ENCODE measurements at regions not wholly inside any gene's neighbourhood (a gene's known extent, or its start where the extent isn't known, plus 50 kb on each side); places are given as distances from the start of the nearest gene placed in this dataset.

DNA sequence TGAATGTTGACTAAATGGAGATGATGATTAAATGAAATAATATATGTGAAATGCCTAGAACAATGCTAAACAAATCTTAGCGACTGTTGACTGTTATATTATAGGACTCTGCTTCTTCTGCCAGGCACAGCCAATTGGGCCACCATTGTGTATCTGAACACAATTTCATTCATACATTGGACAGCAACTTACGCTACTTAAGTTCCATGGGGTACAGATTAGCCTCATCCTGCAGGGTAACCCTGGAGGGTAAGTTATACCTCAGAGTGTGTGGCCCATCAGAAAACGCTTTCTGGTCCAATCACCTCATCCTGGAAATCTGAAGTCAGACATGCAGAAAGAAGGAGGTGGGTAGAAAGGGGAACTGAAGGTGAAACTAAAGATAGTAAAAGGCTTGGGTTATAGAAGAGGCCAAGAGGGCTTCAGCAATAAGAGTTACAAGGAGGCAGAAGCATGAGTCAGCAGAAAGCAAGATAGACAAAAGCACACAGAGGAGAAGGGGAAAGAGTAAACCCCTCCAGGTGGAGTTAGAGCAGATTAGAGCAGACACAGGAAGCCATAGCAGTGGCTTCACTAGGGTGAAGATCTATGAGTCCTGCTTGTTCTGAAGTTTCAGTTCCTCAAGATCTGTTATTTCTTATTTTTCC lies 119.3 kb upstream of the SLC24A5 start:
- TF ChIP-seq, protein P1, sequence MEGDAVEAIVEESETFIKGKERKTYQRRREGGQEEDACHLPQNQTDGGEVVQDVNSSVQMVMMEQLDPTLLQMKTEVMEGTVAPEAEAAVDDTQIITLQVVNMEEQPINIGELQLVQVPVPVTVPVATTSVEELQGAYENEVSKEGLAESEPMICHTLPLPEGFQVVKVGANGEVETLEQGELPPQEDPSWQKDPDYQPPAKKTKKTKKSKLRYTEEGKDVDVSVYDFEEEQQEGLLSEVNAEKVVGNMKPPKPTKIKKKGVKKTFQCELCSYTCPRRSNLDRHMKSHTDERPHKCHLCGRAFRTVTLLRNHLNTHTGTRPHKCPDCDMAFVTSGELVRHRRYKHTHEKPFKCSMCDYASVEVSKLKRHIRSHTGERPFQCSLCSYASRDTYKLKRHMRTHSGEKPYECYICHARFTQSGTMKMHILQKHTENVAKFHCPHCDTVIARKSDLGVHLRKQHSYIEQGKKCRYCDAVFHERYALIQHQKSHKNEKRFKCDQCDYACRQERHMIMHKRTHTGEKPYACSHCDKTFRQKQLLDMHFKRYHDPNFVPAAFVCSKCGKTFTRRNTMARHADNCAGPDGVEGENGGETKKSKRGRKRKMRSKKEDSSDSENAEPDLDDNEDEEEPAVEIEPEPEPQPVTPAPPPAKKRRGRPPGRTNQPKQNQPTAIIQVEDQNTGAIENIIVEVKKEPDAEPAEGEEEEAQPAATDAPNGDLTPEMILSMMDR (IDR thresholded peaks at IDR 0.05), result no peak
- TF ChIP-seq EP300 (IDR thresholded peaks at IDR 0.05) (no peak), POLR2A (IDR thresholded peaks at IDR 0.05) (no peak)

All from ovary (tissue), 3 donors.